Gastrocnemius medialis (tissue), 4 donors: ENCODE measurements at regions not wholly inside any gene's neighbourhood (a gene's known extent, or its start where the extent isn't known, plus 50 kb on each side); places are given as distances from the start of the nearest gene placed in this dataset.

Experiments used
- ATAC-seq, 2 donors: fragments of 150-250 bp; one replicate each; pipeline ENCODE4 v1.9.1; 2016
- DNase-seq, 2 donors: peaks; one replicate each; pipeline ENCODE4 v3.0.0-alpha.2; 2019
- H3K27ac ChIP-seq, 4 donors: fragments of 200-600 bp; sonication (generic); 1 replicate in 1 of 4; 2 replicates in 3 of 4; pipeline ENCODE4 v1.5.1; 2016 to 2018; ENCODE audit warnings: mild to moderate bottlenecking in 2 of 4, moderate library complexity in 1 of 4
- H3K27me3 ChIP-seq, 3 donors: fragments of 200-600 bp; sonication (generic) in 2 of 3; 1 replicate in 1 of 3; 2 replicates in 2 of 3; pipeline versions ENCODE4 v1.5.1 to v1.6.0; 2016 to 2019; ENCODE audit warnings: mild to moderate bottlenecking in 1 of 3, moderate library complexity in 1 of 3
- H3K36me3 ChIP-seq, 2 donors: fragments of 200-600 bp; sonication (generic) in 1 of 2; one replicate each; pipeline ENCODE4 v1.5.1; 2017 to 2018
- H3K4me1 ChIP-seq, 2 donors: fragments of 200-600 bp; sonication (generic) in 1 of 2; one replicate each; pipeline ENCODE4 v1.5.1; 2016 to 2017; ENCODE audit warnings: mild to moderate bottlenecking in 2 of 2
- H3K4me3 ChIP-seq, 4 donors: fragments of 200-600 bp; sonication (generic) in 3 of 4; 1 replicate in 1 of 4; 2 replicates in 3 of 4; pipeline ENCODE4 v1.5.1; 2016 to 2019; ENCODE audit warnings: mild to moderate bottlenecking in 2 of 4
- H3K9me3 ChIP-seq, 3 donors: fragments of 200-600 bp; sonication (generic) in 2 of 3; 1 replicate in 1 of 3; 2 replicates in 2 of 3; pipeline ENCODE4 v1.5.1; 2016 to 2019
- POLR2A ChIP-seq, 2 donors: fragments of 450-650 bp; IDR thresholded peaks; one replicate each; pipeline ENCODE4 v1.6.1; 2017; ENCODE audit warnings: antibody characterized with exemption in 2 of 2, mild to moderate bottlenecking in 2 of 2, moderate library complexity in 2 of 2
- in situ Hi-C, 4 donors: fragments of 200-750 bp; cut with MboI; loops; one replicate each; pipeline versions ENCODE4 v1.15.0 to v1.8.0; 2017; ENCODE audit warnings: low sequenced_read_pairs in 4 of 4
- intact Hi-C: fragments of 100-400 bp; cut with DNase I; formaldehyde crosslinking; loops from one replicate; pipeline ENCODE4 v1.15.1; 2023; ENCODE audit warnings: low total_unique reads
- TF ChIP-seq, protein P1 (sequence below), 5 experiments: fragments of 450-650 bp in 3 of 5; fragments of 200-600 bp in 2 of 5; sonication (generic) in 2 of 5; IDR thresholded peaks in 4 of 5; conservative IDR thresholded peaks in 1 of 5; 1 replicate in 4 of 5; 2 replicates in 1 of 5; pipeline ENCODE4 v1.5.1; 2016 to 2019; ENCODE audit warnings: antibody characterized with exemption in 5 of 5, mild to moderate bottlenecking in 3 of 5, moderate library complexity in 3 of 5

DNA sequence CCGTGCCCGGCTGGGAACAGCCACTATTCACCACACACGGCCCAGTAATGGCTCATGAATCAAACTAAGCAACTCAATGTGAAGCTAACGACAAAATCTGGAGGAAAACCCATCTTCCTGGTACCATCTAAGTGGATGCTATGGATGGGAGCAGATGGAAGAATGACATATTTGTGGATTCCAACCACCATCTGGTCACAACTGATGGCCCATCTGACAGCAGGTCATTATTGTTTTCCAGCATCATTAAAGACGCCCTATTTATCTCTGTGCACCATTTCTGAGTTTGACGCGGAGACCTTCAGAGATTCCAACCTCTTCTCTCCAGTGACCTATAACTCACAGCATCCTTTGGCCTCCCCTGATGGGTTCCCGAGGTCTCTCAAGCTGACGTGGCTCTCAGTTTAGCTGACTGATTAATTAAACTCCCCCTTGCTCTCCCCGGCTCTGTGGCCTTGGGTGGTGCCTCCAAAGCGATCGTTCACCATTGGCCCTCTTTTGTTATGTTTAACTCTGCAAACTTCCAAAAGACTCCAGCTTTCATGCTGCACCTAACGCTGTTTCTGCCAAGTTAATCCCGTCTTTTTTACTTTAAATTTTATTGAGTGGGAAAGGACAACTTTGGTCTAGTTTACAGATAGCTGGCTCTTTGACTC is 1514.4 kb downstream of the BRD1 start:
- in situ Hi-C loops, result loop anchor here in 1 of 4 donors (25.0 kb wide), 1 partner anchor 99 kb away; no protein-coding TSS in a partner anchor
- H3K4me1 ChIP-seq, result no peaks in the 10 kb centered on the region
- H3K27me3 ChIP-seq, result no peaks in the 10 kb centered on the region
- ATAC-seq (no peak), DNase-seq (no peak)
- TF ChIP-seq, protein P1, sequence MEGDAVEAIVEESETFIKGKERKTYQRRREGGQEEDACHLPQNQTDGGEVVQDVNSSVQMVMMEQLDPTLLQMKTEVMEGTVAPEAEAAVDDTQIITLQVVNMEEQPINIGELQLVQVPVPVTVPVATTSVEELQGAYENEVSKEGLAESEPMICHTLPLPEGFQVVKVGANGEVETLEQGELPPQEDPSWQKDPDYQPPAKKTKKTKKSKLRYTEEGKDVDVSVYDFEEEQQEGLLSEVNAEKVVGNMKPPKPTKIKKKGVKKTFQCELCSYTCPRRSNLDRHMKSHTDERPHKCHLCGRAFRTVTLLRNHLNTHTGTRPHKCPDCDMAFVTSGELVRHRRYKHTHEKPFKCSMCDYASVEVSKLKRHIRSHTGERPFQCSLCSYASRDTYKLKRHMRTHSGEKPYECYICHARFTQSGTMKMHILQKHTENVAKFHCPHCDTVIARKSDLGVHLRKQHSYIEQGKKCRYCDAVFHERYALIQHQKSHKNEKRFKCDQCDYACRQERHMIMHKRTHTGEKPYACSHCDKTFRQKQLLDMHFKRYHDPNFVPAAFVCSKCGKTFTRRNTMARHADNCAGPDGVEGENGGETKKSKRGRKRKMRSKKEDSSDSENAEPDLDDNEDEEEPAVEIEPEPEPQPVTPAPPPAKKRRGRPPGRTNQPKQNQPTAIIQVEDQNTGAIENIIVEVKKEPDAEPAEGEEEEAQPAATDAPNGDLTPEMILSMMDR (IDR thresholded peaks at IDR 0.05 in 4 of 5, conservative IDR thresholded peaks at IDR 0.05 in 1 of 5), result no peak
- no peak for TF ChIP-seq POLR2A (IDR thresholded peaks at IDR 0.05)
- H3K36me3 ChIP-seq, result no peaks in the 10 kb centered on the region
- H3K9me3 ChIP-seq, result no peaks in the 10 kb centered on the region
- no peak overlapping the region for H3K27ac ChIP-seq
- intact Hi-C loops, result no loop called here
- H3K4me3 ChIP-seq, result no peak overlapping the region

DNA sequence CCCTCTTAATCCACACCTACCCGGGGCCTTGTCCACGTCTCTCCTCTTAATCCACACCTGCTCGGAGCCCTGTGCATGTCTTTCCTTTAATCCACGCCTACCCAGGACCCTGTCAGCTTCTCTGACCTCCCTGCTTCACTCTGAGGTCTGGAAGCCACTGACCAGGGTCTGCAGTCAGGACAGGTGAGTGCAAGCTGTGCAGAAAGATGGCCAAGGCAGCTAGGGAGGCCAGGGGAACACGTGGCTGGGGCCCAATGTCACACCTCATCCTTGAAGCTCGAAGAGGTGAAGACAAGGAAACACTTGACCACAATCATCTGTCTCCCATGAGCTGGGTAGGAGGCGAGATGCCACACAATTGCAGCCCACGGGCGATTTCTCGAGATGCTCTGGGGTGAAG is 1516.9 kb downstream of the BRD1 start:
- Histone ChIP-seq H3K36me3 (no peaks in the 10 kb centered on the region), H3K4me1 (no peaks in the 10 kb centered on the region), H3K27me3 (no peaks in the 10 kb centered on the region), H3K9me3 (no peaks in the 10 kb centered on the region), H3K27ac (no peak overlapping the region), H3K4me3 (no peak overlapping the region)
- no peak for ATAC-seq
- intact Hi-C loops, result no loop called here
- no peak for DNase-seq
- no peak for TF ChIP-seq POLR2A (IDR thresholded peaks at IDR 0.05)
- TF ChIP-seq, protein P1 (IDR thresholded peaks at IDR 0.05 in 4 of 5, conservative IDR thresholded peaks at IDR 0.05 in 1 of 5), result no peak
- in situ Hi-C loops, result loop anchor here in 1 of 4 donors (25.0 kb wide), 1 partner anchor 102 kb away; no protein-coding TSS in a partner anchor

DNA sequence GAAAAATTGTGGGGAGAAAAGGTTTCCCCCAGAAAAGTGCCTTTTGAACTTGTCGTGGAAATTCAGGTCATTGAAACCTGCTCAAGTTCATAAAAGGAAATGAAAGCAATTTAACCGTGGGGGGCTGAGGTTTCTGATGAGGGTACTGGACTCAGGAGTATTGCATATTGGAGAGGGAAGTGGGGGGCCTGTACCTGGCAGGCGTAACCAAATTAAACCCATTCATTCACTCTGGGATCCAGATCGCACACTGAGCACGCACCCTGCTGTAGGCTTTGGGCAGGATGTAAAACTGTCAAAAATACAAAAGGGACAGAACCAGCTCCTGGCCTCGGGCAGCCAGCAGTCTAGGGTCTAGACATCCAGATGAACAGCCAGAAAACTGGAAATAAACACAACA is 1517.4 kb downstream of the BRD1 start:
- in situ Hi-C loops, result loop anchor here in 1 of 4 donors (25.0 kb wide), 1 partner anchor 102 kb away; no protein-coding TSS in a partner anchor
- intact Hi-C loops, result no loop called here
- no peak for TF ChIP-seq POLR2A (IDR thresholded peaks at IDR 0.05)
- TF ChIP-seq, protein P1 (IDR thresholded peaks at IDR 0.05 in 4 of 5, conservative IDR thresholded peaks at IDR 0.05 in 1 of 5), result no peak
- no peak overlapping the region for H3K4me3 ChIP-seq
- H3K27me3 ChIP-seq, result no peaks in the 10 kb centered on the region
- H3K27ac ChIP-seq, result no peak overlapping the region
- DNase-seq (no peak), ATAC-seq (no peak)
- no peaks in the 10 kb centered on the region for H3K36me3 ChIP-seq
- no peaks in the 10 kb centered on the region for H3K9me3 ChIP-seq
- H3K4me1 ChIP-seq, result no peaks in the 10 kb centered on the region

DNA sequence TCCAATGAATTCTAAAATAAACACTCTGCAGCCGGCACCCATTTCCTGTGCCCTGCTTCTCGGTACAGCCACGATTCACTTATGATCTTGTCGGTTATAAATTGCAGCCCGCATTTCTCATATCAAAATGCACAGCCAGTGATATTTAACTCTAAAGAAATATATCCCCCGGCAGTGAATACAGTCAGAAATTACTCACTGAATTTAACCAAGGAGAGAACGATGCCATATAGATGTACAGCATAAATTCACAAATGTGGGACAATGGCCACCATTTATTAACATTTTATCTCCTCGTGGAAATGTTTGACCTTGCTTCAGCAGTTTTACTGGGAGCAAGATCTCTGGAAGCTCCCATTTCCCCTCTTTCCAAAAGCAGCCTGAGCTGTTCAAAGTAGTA is 1517.8 kb downstream of the BRD1 start:
- H3K36me3 ChIP-seq, result no peaks in the 10 kb centered on the region
- H3K27me3 ChIP-seq, result no peaks in the 10 kb centered on the region
- intact Hi-C loops, result no loop called here
- H3K4me3 ChIP-seq, result no peak overlapping the region
- DNase-seq (no peak), ATAC-seq (no peak)
- TF ChIP-seq, protein P1 (IDR thresholded peaks at IDR 0.05 in 4 of 5, conservative IDR thresholded peaks at IDR 0.05 in 1 of 5), result no peak
- TF ChIP-seq POLR2A (IDR thresholded peaks at IDR 0.05), result no peak
- no peaks in the 10 kb centered on the region for H3K9me3 ChIP-seq
- H3K27ac ChIP-seq, result no peak overlapping the region
- in situ Hi-C loops, result loop anchor here in 1 of 4 donors (25.0 kb wide), 1 partner anchor 102 kb away; no protein-coding TSS in a partner anchor
- no peaks in the 10 kb centered on the region for H3K4me1 ChIP-seq
